CD14-positive monocyte (primary cell): ENCODE measurements at regions not wholly inside any gene's neighbourhood (a gene's known extent, or its start where the extent isn't known, plus 50 kb on each side); places are given as distances from the start of the nearest gene placed in this dataset.
A peak's percentile ranks its signal among the peaks of the same experiment; 100 is the strongest.

Experiments
- DNase-seq, 3 donors: peaks; one replicate each; pipeline ENCODE4 v3.0.0-alpha.2; 2011 to 2022
- H2AFZ ChIP-seq: 2 replicates; pipeline ENCODE4 v1.6.0; 2012; ENCODE audit warnings: mild to moderate bottlenecking, low read depth, low read length, inconsistent platforms; ENCODE audit not compliant: insufficient read depth, poor library complexity, severe bottlenecking
- H3K27ac ChIP-seq, 2 donors: 1 replicate in 1 of 2; 2 replicates in 1 of 2; pipeline ENCODE4 v1.5.1; 2012 to 2013; ENCODE audit warnings: low read length in 2 of 2, control low read depth in 1 of 2, inconsistent platforms in 1 of 2, low read depth in 1 of 2, mild to moderate bottlenecking in 1 of 2
- H3K27me3 ChIP-seq, 2 donors: one replicate each; pipeline versions ENCODE4 v1.6.0 to v1.6.1; 2011 to 2013; ENCODE audit warnings: low read length in 2 of 2; ENCODE audit not compliant: control insufficient read depth in 2 of 2, insufficient read depth in 2 of 2
- H3K36me3 ChIP-seq, 2 donors: replicated peaks in 1 of 2; 1 replicate in 1 of 2; 2 replicates in 1 of 2; pipeline versions ENCODE4 v1.5.1 to v1.6.1; 2012 to 2013; ENCODE audit warnings: low read length in 2 of 2, control low read depth in 1 of 2, inconsistent platforms in 1 of 2, mild to moderate bottlenecking in 1 of 2; ENCODE audit not compliant: insufficient read depth in 2 of 2, control insufficient read depth in 1 of 2
- H3K4me1 ChIP-seq, 2 donors: 1 replicate in 1 of 2; 2 replicates in 1 of 2; pipeline versions ENCODE4 v1.5.1 to v1.6.1; 2012 to 2013; ENCODE audit warnings: low read length in 2 of 2, control low read depth in 1 of 2, inconsistent platforms in 1 of 2, mild to moderate bottlenecking in 1 of 2, moderate library complexity in 1 of 2; ENCODE audit not compliant: insufficient read depth in 2 of 2, control insufficient read depth in 1 of 2
- H3K4me2 ChIP-seq: replicated peaks from 2 replicates; pipeline ENCODE3; 2012; ENCODE audit warnings: low read length, moderate library complexity, mild to moderate bottlenecking; ENCODE audit not compliant: poor library complexity, severe bottlenecking; ENCODE audit errors: extremely low read depth
- H3K4me3 ChIP-seq, 3 experiments: fragments of 200-600 bp in 1 of 3; sonication (generic) in 1 of 3; replicated peaks in 1 of 3; 1 replicate in 2 of 3; 2 replicates in 1 of 3; pipeline ENCODE4 v1.5.1; 2011 to 2013; ENCODE audit warnings: low read length in 3 of 3, mild to moderate bottlenecking in 3 of 3, control low read depth in 2 of 3, low read depth in 2 of 3, inconsistent platforms in 1 of 3, moderate library complexity in 1 of 3
- H3K79me2 ChIP-seq: 2 replicates; pipeline ENCODE4 v1.6.0; 2012; ENCODE audit warnings: mild to moderate bottlenecking, control low read depth, inconsistent platforms, low read length, moderate library complexity; ENCODE audit not compliant: insufficient read depth
- H3K9ac ChIP-seq: 2 replicates; pipeline ENCODE4 v1.6.0; 2017; ENCODE audit warnings: low read length, mild to moderate bottlenecking; ENCODE audit not compliant: insufficient read depth, poor library complexity, severe bottlenecking
- H3K9me3 ChIP-seq, 2 donors: replicated peaks in 1 of 2; 1 replicate in 1 of 2; 2 replicates in 1 of 2; pipeline versions ENCODE4 v1.5.1 to v1.6.1; 2012 to 2013; ENCODE audit warnings: low read length in 2 of 2, control low read depth in 1 of 2; ENCODE audit not compliant: control insufficient read depth in 1 of 2, insufficient read depth in 1 of 2
- H4K20me1 ChIP-seq: 2 replicates; pipeline ENCODE4 v1.6.0; 2012; ENCODE audit warnings: mild to moderate bottlenecking, low read length, control low read depth, moderate library complexity; ENCODE audit not compliant: insufficient read depth
- H3K27ac Mint-ChIP-seq, 7 donors: one replicate each; pipeline ENCODE4 v1.8.0; 2020; ENCODE audit warnings: mild to moderate bottlenecking in 7 of 7, mixed read lengths in 7 of 7, moderate library complexity in 6 of 7, inconsistent platforms in 2 of 7
- H3K27me3 Mint-ChIP-seq, 3 donors: one replicate each; pipeline ENCODE4 v1.8.0; 2021 to 2022; ENCODE audit warnings: low read depth in 3 of 3, mild to moderate bottlenecking in 3 of 3, mixed read lengths in 3 of 3, moderate library complexity in 3 of 3, inconsistent platforms in 1 of 3
- H3K36me3 Mint-ChIP-seq, 2 donors: one replicate each; pipeline ENCODE4 v1.8.0; 2020; ENCODE audit warnings: mixed read lengths in 2 of 2, inconsistent platforms in 1 of 2, mild to moderate bottlenecking in 1 of 2
- H3K4me1 Mint-ChIP-seq: one replicate; pipeline ENCODE4 v1.8.0; 2020; ENCODE audit warnings: mild to moderate bottlenecking, mixed read lengths
- H3K4me3 Mint-ChIP-seq, 2 donors: one replicate each; pipeline ENCODE4 v1.8.0; 2020; ENCODE audit warnings: mild to moderate bottlenecking in 2 of 2, mixed read lengths in 2 of 2, moderate library complexity in 1 of 2
- H3K9me3 Mint-ChIP-seq, 7 donors: one replicate each; pipeline ENCODE4 v1.8.0; 2020 to 2022; ENCODE audit warnings: mixed read lengths in 7 of 7, mild to moderate bottlenecking in 6 of 7, moderate library complexity in 6 of 7, inconsistent platforms in 2 of 7
- CTCF ChIP-seq: fragments of 200-600 bp; IDR thresholded peaks from one replicate; pipeline ENCODE4 v1.8.0; 2022; ENCODE audit warnings: antibody characterized with exemption, mild to moderate bottlenecking
- WGBS: methylation state at CpG from one replicate; pipeline ENCODE4 v1.1.5; 2013; ENCODE audit warnings: missing lambda C conversion rate; ENCODE audit not compliant: insufficient coverage; 5-methylcytosine and 5-hydroxymethylcytosine counted together
- intact Hi-C, 2 donors: fragments of 100-400 bp; cut with micrococcal nuclease; formaldehyde crosslinking; loops; one replicate each; pipeline versions ENCODE4 v1.15.0 to v1.15.1; 2023

GRCh38 chr7:50960621-50961310, 178.1 kb upstream of the GRB10 start:
- H3K36me3 Mint-ChIP-seq, result no peaks in the 10 kb centered on the region
- H3K4me1 Mint-ChIP-seq, result peaks cover 16% of the 10 kb centered on the region
- Histone ChIP-seq H3K4me2 (no peak overlapping the region), H3K79me2 (no peaks in the 10 kb centered on the region), H3K9me3 (no peaks in the 10 kb centered on the region), H3K36me3 (no peaks in the 10 kb centered on the region), H3K4me3 (no peak overlapping the region), H3K27ac (no peak overlapping the region), H3K27me3 (no peaks in the 10 kb centered on the region), H3K9ac (no peak overlapping the region), H4K20me1 (no peaks in the 10 kb centered on the region), H3K4me1 (peaks cover 12 to 15% of the 10 kb centered on the region in 2 donors), H2AFZ (no peak overlapping the region)
- peaks cover 0 to 5% (median 2%) of the 10 kb centered on the region in 7 donors for H3K9me3 Mint-ChIP-seq
- H3K27me3 Mint-ChIP-seq, result peaks cover 0 to 8% (median 2%) of the 10 kb centered on the region in 3 donors
- H3K27ac Mint-ChIP-seq, result peak overlapping the region in 1 of 7 donors; percentile 23
- H3K4me3 Mint-ChIP-seq, result no peak overlapping the region
- intact Hi-C loops, result no loop called here
- WGBS, result 91% methylated on average over 12 of the region's 14 CpGs
- TF ChIP-seq CTCF, result no peak
- DNase-seq, result no peak

GRCh38 chr7:50959991-50960390, 177.3 kb upstream of the GRB10 start:
- WGBS, result no CpG with 5 or more reads among the region's 1 CpG
- Histone ChIP-seq H2AFZ (no peak overlapping the region), H3K4me1 (peaks cover 12 to 15% of the 10 kb centered on the region in 2 donors), H3K4me3 (no peak overlapping the region), H3K27me3 (no peaks in the 10 kb centered on the region), H3K79me2 (no peaks in the 10 kb centered on the region), H3K9ac (no peak overlapping the region), H3K4me2 (no peak overlapping the region), H3K9me3 (no peaks in the 10 kb centered on the region), H3K27ac (no peak overlapping the region), H4K20me1 (no peaks in the 10 kb centered on the region), H3K36me3 (no peaks in the 10 kb centered on the region)
- no peak overlapping the region for H3K27ac Mint-ChIP-seq
- no peak overlapping the region for H3K4me3 Mint-ChIP-seq
- peaks cover 17% of the 10 kb centered on the region for H3K4me1 Mint-ChIP-seq
- intact Hi-C loops, result no loop called here
- H3K27me3 Mint-ChIP-seq, result peaks cover 0 to 8% (median 2%) of the 10 kb centered on the region in 3 donors
- H3K9me3 Mint-ChIP-seq, result peaks cover 0 to 2% (median 0%) of the 10 kb centered on the region in 7 donors
- TF ChIP-seq CTCF, result no peak
- H3K36me3 Mint-ChIP-seq, result no peaks in the 10 kb centered on the region
- no peak for DNase-seq
